OCI-M2 (cell line): ENCODE measurements at regions not wholly inside any gene's neighbourhood (a gene's known extent, or its start where the extent isn't known, plus 50 kb on each side); places are given as distances from the start of the nearest gene placed in this dataset.

Source experiments
- DNase-seq: peaks from one replicate; lab custom pipeline; 2025; ENCODE audit not compliant: unreplicated experiment; lab: John Stamatoyannopoulos, UW

DNA sequence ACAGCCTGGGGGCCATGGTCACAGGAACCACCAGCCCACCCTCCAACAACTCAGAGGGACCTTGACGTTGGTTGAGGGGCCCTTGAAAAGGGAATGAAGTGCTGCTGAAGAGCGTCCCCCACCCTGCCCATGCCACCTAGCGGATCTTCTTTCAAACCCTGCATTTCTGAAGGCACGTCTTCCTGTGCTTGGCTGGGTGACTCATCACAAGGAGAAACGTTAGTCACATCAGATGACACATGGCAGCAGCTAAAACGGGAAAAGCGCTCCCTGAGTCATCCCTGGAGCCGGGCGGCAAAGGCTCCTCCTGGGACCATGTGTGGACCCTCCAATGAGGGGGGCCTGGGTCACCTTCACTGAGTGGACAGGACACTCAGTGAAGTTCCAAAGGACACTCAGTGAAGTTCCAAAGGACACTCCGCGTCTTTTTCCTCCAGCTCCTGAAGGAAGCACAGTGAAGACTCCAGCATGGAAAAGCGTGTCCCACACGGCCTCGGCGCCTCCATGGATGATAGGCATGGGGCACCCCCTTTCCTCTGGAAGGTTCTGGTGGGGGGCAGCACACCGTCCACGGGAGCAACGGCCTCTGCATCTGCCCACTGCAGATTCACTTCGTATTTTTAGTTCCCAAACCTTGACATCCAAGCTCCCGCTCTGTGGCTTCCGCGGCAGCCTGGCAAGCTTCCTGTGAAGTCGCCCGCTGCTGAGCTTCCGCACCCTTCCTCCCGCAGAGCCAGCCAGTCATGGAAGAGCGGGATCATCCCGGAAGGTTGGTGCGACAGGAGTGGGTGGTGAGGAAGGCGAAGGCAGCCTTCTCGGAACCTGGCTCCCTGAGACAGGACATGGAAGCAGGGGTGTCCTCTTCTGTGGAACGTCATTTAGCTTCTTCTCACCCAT, 383.4 kb downstream of the VRK1 start:
- no peak for DNase-seq

DNA sequence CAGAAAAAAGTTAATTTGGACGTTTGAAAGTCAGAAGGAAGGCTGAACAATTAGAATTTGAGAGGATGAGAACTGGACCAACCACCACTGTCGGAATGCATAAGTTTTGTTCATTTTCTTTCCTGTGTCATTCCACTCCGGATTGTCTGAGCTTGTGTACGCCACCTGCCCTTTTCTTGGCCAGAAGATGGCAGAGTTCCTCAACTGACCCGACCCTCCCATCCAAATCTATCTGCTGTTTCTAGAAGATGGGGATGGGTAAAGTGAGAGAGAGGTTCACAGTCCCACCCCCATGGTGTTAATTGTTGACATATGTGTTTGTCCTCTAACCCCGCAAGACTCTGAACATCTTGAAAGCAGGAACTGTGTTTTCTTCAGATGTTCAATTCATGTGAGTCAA, 388.0 kb downstream of the VRK1 start:
- no peak for DNase-seq

DNA sequence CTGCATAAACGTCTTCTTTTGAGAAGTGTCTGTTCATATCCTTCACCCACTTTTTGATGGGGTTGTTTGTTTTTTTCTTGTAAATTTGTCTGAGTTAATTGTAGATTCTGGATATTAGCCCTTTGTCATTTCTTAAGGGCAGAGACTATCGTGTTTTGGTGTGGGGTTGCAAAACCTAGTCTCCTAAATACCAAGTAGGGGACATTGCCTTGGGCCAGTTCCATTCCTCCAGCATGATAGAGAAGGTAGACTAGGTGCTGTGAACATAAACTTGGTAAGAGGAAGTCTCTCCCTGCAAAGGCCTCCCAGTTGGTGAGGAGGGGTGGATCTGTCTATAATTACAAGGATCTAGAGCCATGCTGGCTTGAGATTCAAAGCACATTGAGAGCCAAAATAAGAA, 390.7 kb downstream of the VRK1 start:
- DNase-seq, result no peak

DNA sequence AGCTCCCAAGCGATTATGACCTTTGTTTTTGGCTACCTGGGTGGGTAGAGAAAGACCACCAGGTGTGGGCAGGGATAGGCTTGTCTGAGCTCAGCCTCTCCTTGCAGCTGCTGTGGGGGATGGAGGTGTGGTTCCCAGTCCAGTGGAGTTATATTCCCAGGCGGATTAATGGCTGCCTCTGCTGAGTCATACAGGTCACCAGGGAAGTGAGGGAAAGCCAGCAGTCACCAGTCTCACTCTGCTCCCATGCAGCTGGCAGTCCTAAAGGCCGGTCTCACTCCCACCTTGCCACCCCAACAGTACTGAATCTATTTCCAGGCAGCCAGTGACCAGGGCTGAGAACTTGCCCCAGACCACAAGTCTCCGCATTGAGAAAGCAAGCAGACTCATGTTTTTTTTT, 399.2 kb downstream of the VRK1 start:
- DNase-seq, result no peak

DNA sequence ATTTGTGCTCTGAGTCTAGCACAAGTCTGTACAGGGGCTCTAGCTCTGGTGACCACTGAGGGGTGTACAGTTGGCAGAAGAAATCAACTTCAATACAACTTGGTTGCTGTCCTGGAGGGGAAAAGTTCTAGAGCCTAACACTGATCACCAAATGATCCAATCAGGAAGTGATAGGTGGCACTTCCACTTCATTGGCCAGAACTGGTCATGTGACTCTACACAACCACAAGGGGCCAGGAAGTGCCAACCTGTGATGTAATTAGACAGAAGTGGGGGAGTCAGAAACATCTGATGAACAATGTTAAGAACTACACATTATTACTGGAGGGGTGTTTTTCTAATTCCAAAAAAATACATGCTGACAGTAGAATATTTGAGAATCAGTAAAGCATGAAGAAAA, 401.6 kb downstream of the VRK1 start:
- DNase-seq, result no peak

DNA sequence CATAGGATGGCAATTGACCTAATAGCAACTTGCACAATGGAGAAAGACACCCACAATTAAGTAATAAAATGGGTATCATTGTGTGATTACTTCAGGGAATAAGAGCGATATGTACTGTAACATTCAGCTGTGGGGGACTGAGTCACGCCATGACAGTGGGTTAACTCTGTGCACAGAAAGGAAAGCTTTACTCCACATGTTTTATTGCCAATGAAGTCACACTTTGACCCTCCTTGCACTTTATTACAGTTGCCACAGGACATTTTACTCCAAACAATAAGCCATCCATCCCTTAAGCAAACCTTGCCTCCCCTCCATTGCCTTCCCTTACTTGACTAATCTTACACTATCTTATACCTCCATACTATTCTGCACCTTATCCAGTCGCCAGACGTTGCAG, 403.1 kb downstream of the VRK1 start:
- no peak for DNase-seq

DNA sequence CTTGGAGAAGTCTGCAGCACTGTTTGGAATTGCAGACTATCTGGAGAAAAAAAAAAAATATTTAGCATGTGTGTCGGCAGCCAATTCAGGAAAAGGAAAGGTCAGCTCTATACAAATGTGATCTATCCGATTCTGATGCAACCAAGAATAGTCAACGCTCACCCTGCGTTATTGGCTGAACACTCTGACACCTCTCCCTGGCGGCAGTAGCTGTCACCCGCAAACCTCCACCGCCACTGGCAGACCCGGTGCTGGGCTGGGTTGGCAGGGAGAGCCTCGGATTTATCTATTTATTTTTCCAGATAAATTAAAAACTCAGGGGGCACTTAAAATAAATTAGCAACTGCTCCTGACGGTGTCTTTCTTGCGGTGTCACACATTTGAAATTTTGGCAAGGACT, 409.7 kb downstream of the VRK1 start:
- DNase-seq, result no peak

DNA sequence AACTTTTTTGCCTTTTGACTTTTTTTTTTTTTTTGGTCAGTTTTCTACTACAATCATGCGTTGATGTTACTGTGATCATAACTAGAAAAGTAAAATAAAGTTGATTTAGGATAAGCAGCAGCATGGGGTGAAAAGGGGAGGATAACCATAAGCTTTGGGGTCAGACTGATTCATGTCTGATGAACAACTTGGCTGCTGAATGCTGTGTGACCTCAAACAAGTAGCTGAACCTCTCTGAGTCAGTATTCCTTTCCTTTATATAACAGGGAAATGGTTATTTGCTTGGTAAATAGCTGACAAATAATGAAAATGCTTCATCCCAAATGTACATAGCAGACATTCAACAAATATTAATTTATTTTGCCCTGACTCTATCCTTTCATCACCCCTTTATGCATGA, 413.0 kb downstream of the VRK1 start:
- no peak for DNase-seq

DNA sequence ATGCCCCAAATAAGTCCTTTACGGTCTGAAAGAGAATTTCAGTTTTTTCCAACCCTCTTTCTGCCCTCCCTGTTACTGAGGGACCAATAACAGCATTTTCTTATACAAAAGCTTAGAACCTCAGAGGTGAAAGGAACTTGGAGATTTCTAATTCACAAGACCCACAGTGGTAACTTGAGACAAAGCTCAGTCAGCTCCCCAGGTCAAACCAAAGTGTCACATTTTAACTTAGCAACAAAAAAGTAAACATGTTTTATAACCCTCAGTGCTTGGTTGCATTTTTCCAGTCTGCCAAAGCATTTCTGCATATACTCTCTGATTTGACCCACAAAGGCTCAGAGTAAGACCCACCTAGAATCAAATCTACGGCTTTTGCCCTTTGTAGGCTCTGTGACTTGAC, 415.2 kb downstream of the VRK1 start:
- no peak for DNase-seq

DNA sequence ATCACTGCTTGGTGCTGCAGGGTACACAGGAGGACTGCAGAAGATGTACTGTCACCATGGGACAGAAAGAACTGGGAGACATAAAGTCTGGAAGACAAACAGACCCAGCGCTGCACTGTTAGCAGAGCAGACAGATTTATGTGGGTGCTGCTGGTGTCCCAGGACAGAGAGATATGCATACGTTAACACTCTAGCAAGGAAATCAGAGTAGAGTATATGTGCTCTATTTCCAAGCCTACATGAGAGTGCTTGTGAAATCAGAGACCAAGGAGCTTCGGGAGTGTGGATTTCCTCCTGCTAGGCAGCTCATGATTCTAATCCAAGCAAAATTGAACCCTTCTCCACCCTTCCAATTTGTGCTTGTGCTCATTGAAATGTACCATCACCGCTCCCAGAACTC, 416.5 kb downstream of the VRK1 start:
- no peak for DNase-seq

DNA sequence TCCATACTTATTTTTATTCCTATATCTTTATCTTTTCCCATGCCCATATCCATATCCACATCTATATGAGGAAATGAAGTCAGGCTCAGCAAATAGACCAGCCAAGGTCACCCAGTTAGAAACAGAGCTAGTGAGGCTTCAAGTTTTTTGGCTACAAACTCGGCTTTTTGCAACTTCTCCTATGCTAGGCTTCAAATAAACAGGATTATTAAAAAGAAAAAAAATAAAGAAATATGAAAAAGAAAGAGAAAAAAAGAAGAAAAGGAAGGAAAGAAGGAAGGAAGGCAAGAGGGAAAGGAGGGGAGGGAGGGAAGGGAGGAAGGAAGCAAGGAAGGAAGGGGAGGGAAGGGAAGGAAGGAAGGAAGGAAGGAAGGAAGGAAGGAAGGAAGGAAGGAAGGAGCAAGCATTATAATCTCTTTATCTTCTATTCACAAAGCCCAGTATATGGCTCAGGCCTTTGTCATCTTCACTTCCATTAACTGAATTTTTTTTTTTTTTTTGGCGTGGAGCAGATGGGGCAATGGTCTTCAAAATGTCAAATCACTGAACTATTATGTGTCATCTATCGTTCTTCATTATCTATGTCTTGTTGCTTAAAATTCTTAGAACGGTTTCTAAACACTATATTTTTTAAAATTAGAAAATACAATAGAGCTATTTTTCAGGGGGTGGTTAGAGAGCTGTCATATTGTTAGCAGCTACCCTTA, 418.2 kb downstream of the VRK1 start:
- DNase-seq, result no peak

DNA sequence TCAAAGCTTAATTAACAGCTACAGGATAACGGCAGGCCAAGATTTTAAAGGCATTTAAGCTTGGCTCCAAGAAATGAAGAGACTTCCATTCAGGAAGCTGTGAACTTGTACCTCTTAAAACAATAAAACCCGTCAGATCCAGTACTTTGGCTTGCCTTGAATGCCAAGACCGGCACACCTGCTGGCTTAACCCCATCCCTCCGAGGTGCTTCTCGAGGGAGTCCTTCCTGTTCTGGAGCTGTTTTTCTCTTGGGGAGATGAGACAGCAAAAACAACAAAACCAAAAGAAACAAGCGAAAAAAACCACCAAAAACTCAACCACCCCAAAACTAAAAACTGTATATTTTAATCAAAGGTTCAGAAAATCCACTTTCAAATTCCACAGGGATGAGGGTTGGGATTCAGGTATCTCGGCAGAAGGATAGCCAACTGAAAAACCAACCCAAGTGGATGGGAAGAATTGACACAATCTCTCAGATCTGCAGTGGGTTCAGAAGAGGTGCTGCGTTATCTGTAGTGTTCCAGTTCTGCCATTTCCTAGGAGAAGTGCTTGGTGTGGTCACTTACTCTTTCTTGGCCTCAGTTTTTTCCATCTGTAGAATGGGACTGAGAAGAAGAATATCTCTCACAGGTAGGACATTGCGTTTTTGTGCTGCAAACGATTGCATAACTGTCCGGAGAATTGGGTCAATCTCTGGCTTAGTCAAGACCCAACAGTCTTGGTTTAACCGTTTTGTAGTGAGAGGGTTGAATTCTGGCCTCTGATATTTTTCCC, 420.1 kb downstream of the VRK1 start:
- no peak for DNase-seq

DNA sequence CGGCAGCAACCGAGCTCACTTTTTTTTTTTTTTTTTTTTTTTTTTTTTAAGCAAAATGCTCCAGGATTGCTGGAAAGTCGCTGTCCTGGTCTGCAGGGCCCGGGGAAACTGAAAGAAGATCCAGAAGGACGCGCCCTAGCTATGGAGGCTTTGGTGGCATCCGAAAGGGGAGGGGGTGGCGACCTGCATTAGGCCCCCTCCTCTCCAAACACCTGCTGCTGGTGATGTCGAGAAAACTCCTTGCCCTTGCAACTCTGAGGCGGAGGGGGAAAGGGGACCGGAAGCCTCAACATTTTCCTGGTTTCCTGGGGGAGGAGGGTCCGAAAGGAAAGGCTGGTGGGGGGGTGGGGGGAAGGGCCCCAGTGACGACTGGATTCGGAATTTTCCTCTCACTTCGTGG, 421.1 kb downstream of the VRK1 start:
- DNase-seq, result no peak

DNA sequence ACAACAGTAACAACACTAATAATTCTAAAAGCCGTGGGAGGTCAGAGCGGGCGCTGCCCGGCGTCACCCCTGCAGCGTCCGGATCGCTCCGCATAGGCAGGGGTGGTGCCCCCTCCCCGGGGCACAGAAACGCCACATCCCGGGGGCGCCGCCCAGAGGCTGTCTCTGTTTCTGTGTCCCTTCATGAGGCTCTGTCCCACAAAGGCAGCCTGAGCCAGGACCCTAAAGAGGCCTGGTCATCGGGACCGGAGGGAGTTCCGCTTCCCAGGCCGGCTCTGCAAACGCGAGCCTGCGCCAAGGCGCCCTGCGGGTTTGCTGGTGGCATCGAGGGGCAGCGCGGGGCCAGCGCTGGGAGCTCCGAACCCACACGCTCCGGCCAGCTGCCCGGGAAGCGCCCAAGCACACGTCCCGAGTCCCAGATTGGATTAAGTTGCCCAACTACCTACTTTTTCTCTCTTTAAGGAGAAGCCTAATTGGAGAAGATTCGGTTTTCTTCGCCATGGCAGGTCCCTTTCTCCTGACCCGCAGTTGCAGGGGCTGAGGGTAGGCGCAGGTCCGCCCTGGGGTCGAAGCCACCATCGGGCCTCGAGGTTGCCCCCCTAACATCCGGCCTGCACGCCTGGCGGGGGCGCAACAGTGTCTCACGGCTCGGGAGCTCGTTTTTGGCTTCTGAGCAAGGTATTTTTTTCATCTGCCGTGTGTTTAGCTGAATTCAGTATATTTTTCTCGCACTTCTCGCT, 421.7 kb downstream of the VRK1 start:
- DNase-seq, result no peak

DNA sequence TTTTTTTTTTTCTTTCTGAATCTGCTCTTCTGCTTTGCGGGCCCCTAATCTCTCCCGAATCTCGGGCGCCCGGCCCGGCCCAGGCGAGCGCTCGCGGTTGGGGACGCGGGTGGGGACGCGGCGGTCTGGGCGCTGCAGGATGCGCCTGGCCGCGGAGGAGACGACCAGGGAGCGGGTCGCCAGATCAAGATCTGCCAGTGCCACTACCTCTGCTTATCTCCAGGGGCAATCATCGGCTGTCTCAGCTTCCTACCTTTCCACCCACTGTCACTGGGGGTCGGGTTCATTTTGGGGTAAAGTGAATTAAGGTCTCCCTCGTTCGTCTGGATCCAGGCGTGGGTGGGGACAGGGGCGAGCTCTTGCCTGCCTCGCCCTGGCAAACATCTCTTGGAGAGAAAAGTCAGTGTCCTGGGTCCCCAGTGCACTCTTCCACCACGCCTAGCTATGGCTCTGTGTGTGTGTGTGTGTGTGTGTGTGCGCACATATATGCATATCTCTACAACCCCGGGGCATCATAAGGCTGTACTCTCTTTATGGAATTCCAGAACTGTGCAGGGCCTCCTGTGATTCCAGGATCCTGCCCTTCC, 422.3 kb downstream of the VRK1 start:
- DNase-seq, result no peak

DNA sequence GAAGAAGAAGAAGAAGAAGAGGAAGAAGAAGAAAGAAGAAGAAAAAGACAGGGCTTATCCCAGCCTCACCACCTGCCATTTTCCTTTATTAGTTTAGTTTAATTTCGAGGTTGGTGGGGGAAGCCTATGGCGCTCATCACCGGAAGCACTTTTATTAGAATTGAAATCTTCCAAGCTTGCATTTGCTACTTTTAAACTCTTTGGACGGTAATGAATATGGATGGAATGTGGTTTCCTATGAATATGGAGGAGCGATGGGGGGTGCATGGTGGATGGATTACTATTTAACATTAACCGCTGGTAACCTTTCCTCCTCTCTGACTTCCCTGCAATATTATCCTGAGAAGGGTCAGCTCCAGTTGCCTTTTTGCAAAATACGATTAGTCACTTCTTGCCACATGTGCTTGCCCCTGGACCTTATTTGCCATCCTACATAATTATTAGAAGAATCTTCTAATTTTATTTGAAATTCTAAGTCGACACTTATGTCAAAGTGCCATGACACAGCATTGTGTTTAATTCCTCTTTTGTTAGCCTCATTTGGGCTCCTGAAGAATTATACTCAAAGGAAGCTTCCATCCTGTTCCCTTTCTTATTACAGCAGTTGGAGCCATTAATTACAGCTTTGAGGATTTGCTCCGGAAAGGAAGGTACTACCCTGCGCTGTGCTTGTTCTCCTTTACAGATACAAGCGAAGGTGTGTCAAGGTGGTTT, 424.5 kb downstream of the VRK1 start:
- DNase-seq, result no peak

DNA sequence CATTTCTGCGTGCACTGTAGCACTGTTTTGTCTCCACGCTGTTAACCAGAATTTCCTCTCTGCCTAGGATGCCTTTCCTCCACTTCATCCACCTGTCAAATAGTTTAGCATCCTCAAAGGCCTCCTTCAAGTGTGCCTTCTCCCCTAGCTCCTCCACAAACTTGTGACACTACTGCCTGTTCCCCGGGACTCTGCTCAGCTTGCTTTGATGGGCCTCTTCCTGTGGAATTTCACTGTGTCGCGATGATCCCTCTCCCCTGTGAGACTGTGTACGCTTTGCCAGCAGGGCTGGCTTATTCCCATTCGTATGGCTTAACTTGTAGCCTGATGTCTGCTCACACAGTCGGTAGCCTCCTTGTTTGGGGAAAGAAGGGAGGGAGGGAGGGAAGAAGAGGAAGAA, 426.8 kb downstream of the VRK1 start:
- no peak for DNase-seq

DNA sequence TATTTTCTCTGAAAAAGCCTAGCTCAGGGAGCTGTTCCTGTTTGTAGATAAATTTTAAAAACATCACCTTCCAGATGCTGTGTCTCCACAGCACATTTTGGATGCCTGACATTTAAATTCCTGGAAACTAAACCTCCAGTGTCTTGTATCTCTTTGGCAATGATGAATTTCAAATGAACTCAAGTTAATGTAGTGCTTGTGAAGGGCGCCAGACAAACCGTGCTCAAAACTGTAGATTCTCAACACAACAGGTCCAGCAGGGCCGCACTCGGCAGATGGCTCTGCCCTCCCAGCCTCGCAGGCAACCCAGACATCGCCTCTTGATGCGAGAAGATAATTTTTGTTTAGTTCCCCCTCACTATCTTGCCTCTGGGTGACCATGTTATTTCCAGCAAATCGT, 432.9 kb downstream of the VRK1 start:
- no peak for DNase-seq

DNA sequence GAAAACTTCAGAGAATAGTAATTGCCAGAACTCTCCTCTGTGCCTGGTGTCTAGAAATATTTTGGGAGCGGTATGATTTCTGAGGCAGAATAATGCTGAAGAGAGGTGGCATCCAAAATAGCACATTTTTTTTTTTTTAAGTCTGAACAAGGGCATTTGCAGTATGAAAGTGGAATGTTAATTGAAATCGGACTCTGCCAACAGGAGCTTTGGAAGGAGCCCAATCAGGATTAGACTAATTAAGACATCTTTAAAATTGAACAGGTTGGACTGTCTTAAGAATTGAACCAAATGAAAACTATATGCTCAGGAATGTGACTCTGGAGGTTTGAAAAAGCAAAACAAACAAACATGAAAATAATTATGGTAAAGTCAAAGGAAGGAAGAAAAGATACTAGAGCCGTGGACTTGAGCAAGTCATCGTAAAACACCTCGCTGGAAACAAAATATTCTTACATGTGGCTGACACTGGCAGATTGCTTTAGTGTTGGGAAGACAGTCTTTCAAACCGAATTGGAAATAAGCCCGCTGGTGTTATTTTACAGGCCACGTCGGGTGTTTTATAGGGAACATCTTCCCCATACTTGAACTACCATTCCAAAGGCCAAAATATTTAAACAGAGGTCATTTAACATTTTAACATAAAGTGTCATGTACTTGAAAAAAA, 436.3 kb downstream of the VRK1 start:
- DNase-seq, result no peak

DNA sequence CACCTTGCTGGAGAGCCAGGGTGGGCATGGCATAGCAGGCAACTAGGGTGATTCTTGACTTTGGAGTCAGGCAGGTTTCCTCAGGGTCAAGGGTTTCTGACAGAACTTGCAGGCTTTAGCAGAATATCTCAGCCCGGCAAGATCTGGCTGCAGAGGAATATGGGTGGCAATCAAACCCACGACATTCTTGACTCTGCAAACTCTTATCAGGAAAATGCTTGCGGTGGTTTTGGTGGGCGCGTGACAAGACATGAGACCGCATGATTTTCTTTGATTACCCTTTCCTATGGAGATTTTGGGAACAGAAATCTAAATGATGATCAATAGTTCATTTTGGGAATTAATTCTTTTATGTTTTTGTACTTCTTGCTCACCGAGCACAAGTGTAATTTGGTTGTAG, 449.5 kb downstream of the VRK1 start:
- no peak for DNase-seq
